ENCODE measurements at regions not wholly inside any gene's neighbourhood (a gene's known extent, or its start where the extent isn't known, plus 50 kb on each side); places are given as distances from the start of the nearest gene placed in this dataset.

- TF ChIP-seq NR2F2 (IDR thresholded peaks at IDR 0.05) (no peak), HNF4G (IDR thresholded peaks at IDR 0.05) (no peak), FOXA2 (IDR thresholded peaks at IDR 0.05) (no peak), RXRA (IDR thresholded peaks at IDR 0.05) (no peak)
- TF ChIP-seq, protein P1, sequence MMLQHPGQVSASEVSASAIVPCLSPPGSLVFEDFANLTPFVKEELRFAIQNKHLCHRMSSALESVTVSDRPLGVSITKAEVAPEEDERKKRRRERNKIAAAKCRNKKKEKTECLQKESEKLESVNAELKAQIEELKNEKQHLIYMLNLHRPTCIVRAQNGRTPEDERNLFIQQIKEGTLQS (IDR thresholded peaks at IDR 0.05) = no peak
- 93% methylated on average over 4 of the region's 4 CpGs for WGBS
Observed at GRCh38 chr2:177093371-177093770, 119.2 kb upstream of the HNRNPA3 start.

DNA sequence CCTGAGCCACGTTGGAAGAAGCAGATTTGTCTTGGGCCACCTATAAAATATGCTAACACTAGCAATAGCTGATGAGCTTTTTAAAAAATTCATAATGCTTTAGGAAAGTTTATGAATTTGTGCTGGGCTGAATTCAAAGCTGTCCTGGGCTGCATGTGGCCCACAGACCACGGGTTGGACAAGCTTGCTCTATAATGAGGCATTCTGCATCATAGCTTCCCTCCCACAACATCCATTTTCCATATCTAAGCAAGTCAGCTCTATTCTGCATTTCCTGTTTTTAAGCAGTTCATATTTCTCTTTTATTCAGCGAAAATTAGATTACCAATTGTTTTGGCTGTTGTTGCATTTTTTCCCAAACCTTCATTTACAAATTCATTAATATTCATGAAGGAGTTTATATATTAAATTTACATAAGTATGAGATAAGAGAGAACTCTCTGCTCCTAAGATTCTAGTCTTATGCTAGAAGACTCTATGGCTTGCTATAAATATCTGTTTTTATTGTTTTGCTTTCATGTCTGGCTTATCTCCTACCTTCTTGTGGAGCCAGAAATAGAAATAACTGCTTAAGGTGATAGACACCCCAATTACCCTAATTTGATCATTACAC, 114.5 kb upstream of the HNRNPA3 start:
- H3K36me3 ChIP-seq (ENCODE audit: control insufficient read depth in 4 of 4, insufficient read depth in 3 of 4, low read depth in 1 of 4, low read length in 3 of 4) = no peaks in the 10 kb centered on the region
- WGBS = 55% methylated on average over 3 of the region's 3 CpGs
- H3K9me3 ChIP-seq (ENCODE audit: control insufficient read depth in 4 of 4, low read length in 3 of 4) = peaks cover 0 to 3% (median 0%) of the 10 kb centered on the region in 4 donors
- peaks cover 0 to 6% (median 0%) of the 10 kb centered on the region in 4 donors for H3K27me3 ChIP-seq (ENCODE audit: control insufficient read depth in 4 of 4, insufficient read depth in 4 of 4, low read length in 3 of 4)
- no peak overlapping the region for H3K27ac ChIP-seq (ENCODE audit: low read depth in 1 of 2, low read length in 2 of 2)
- H3K4me1 ChIP-seq (ENCODE audit: control insufficient read depth in 4 of 4, insufficient read depth in 4 of 4, low read length in 3 of 4) = no peaks in the 10 kb centered on the region
- no peak for DNase-seq (ENCODE audit: low spot score)
- no peak overlapping the region for H3K4me3 ChIP-seq (ENCODE audit: low read depth in 1 of 3, low read length in 3 of 3)
- TF ChIP-seq, protein P2, sequence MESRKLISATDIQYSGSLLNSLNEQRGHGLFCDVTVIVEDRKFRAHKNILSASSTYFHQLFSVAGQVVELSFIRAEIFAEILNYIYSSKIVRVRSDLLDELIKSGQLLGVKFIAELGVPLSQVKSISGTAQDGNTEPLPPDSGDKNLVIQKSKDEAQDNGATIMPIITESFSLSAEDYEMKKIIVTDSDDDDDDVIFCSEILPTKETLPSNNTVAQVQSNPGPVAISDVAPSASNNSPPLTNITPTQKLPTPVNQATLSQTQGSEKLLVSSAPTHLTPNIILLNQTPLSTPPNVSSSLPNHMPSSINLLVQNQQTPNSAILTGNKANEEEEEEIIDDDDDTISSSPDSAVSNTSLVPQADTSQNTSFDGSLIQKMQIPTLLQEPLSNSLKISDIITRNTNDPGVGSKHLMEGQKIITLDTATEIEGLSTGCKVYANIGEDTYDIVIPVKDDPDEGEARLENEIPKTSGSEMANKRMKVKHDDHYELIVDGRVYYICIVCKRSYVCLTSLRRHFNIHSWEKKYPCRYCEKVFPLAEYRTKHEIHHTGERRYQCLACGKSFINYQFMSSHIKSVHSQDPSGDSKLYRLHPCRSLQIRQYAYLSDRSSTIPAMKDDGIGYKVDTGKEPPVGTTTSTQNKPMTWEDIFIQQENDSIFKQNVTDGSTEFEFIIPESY (IDR thresholded peaks at IDR 0.05) = no peak
- TF ChIP-seq SP1 (IDR thresholded peaks at IDR 0.05) = no peak
- no peak for TF ChIP-seq FOXA2 (IDR thresholded peaks at IDR 0.05)
- no peak for TF ChIP-seq GABPA (IDR thresholded peaks at IDR 0.05 in 1 of 2, conservative IDR thresholded peaks at IDR 0.05 in 1 of 2)
- no peak for TF ChIP-seq YY1 (IDR thresholded peaks at IDR 0.05)
- no peak for TF ChIP-seq RXRA (IDR thresholded peaks at IDR 0.05)
- no peak for TF ChIP-seq NR2F2 (IDR thresholded peaks at IDR 0.05)
- TF ChIP-seq REST (IDR thresholded peaks at IDR 0.05) = no peak
- no peak for TF ChIP-seq FOXA1 (IDR thresholded peaks at IDR 0.05)
- no peak for TF ChIP-seq HNF4A (conservative IDR thresholded peaks at IDR 0.05)
- no peak overlapping the region for H3K9ac ChIP-seq (ENCODE audit: low read depth in 1 of 2, low read length in 2 of 2)

More at GRCh38 chr2:177093371-177093770, 119.2 kb upstream of the HNRNPA3 start:
- peaks cover 0 to 6% (median 0%) of the 10 kb centered on the region in 4 donors for H3K27me3 ChIP-seq (ENCODE audit: control insufficient read depth in 4 of 4, insufficient read depth in 4 of 4, low read length in 3 of 4)
- no peaks in the 10 kb centered on the region for H3K9me3 ChIP-seq (ENCODE audit: control insufficient read depth in 4 of 4, low read length in 3 of 4)
- H3K4me1 ChIP-seq (ENCODE audit: control insufficient read depth in 4 of 4, insufficient read depth in 4 of 4, low read length in 3 of 4) = no peaks in the 10 kb centered on the region
- H3K36me3 ChIP-seq (ENCODE audit: control insufficient read depth in 4 of 4, insufficient read depth in 3 of 4, low read depth in 1 of 4, low read length in 3 of 4) = no peaks in the 10 kb centered on the region
- H3K4me3 ChIP-seq (ENCODE audit: low read depth in 1 of 3, low read length in 3 of 3) = no peak overlapping the region
- H3K9ac ChIP-seq (ENCODE audit: low read depth in 1 of 2, low read length in 2 of 2) = no peak overlapping the region
- H3K27ac ChIP-seq (ENCODE audit: low read depth in 1 of 2, low read length in 2 of 2) = no peak overlapping the region
- DNase-seq (ENCODE audit: low spot score) = no peak

DNA sequence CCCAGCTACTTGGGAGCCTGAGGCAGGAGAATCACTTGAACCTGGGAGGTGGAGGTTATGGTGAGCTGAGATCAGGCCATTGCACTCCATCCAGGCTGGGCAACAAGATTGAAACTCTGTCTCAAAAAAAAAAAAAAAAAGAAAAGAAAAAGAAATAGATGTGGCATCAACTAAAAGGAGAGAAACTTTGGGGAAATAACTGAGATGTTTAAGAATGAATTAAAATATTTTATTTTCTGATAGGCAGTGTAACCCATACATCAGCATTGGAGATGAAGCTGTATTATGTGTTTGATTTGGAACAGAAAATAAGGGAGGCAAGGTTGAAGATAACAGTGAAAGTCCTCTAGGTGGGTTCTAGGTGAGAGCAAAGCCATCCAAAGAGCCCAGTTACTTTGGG, 110.7 kb upstream of the HNRNPA3 start:
- Histone ChIP-seq H3K9me3 (ENCODE audit: control insufficient read depth in 4 of 4, low read length in 3 of 4) (peaks cover 0 to 3% (median 0%) of the 10 kb centered on the region in 4 donors), H3K27me3 (ENCODE audit: control insufficient read depth in 4 of 4, insufficient read depth in 4 of 4, low read length in 3 of 4) (no peaks in the 10 kb centered on the region), H3K9ac (ENCODE audit: low read depth in 1 of 2, low read length in 2 of 2) (no peak overlapping the region), H3K36me3 (ENCODE audit: control insufficient read depth in 4 of 4, insufficient read depth in 3 of 4, low read depth in 1 of 4, low read length in 3 of 4) (no peaks in the 10 kb centered on the region), H3K4me3 (ENCODE audit: low read depth in 1 of 3, low read length in 3 of 3) (no peak overlapping the region), H3K27ac (ENCODE audit: low read depth in 1 of 2, low read length in 2 of 2) (no peak overlapping the region), H3K4me1 (ENCODE audit: control insufficient read depth in 4 of 4, insufficient read depth in 4 of 4, low read length in 3 of 4) (no peaks in the 10 kb centered on the region)
- DNase-seq (ENCODE audit: low spot score) = no peak
- TF ChIP-seq GABPA (IDR thresholded peaks at IDR 0.05 in 1 of 2, conservative IDR thresholded peaks at IDR 0.05 in 1 of 2) (no peak), MAX (IDR thresholded peaks at IDR 0.05) (no peak), FOXA2 (IDR thresholded peaks at IDR 0.05) (no peak), YY1 (IDR thresholded peaks at IDR 0.05) (no peak), TAF1 (conservative IDR thresholded peaks at IDR 0.05) (no peak), SP1 (IDR thresholded peaks at IDR 0.05) (no peak), JUND (IDR thresholded peaks at IDR 0.05) (no peak), NR2F2 (IDR thresholded peaks at IDR 0.05) (no peak), REST (IDR thresholded peaks at IDR 0.05) (no peak)
- TF ChIP-seq, protein P2 (IDR thresholded peaks at IDR 0.05) = no peak
